ENCODE measurements at regions not wholly inside any gene's neighbourhood (a gene's known extent, or its start where the extent isn't known, plus 50 kb on each side); places are given as distances from the start of the nearest gene placed in this dataset.

DNA sequence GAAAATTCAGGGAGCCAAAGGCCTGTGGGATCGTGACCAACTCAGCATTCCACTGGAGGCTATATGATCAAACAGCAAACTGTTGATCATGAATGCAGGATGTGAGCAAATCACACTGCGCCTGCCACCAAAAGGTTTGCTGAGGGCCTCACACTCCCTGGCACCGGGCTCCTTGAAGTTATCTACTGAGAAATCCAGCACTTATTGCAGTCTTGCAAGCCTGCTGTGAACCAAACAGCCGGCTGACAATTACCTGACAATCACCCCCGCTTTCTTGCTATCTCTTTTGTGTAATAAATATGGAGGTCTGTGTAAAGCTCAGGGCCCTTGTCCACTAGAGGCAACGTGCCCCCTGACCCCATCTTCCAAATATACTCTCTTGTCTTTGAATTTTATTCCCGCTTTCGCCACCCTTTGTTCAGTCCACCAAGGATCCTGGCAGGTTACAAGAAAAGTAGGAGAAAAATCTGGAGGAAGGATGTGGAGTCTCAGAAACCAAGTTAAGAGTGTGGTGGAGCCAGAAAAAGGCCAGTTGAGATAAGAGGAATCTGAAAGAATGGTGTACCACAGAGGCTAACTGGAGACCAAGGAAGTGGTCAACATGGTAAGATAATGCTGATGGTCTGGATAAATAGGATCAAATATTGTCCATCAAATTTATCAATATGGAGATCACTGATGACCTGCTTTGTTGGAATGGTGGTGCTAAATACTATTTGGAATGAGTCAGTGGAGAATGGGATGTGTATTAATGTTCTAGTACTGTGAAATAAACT, 229.2 kb downstream of the ALX1 start:
- H3K27ac ChIP-seq (ENCODE audit: low read depth, low read length, severe bottlenecking) = no peak overlapping the region
- no peak overlapping the region for H3K4me3 ChIP-seq (ENCODE audit: extremely low read depth, insufficient read depth, low read length, poor library complexity, severe bottlenecking)
- no peaks in the 10 kb centered on the region for H3K4me1 ChIP-seq (ENCODE audit: control insufficient read depth, insufficient read depth, low read length, poor library complexity, severe bottlenecking)
- no peaks in the 10 kb centered on the region for H3K36me3 ChIP-seq (ENCODE audit: control insufficient read depth, insufficient read depth, low read length)
- no peaks in the 10 kb centered on the region for H3K9me3 ChIP-seq (ENCODE audit: control insufficient read depth, low read length)
- 79 to 88% methylated on average over 3 to 4 of the region's 8 CpGs for WGBS, 2 experiments (ENCODE audit: insufficient coverage in 2 of 2)

DNA sequence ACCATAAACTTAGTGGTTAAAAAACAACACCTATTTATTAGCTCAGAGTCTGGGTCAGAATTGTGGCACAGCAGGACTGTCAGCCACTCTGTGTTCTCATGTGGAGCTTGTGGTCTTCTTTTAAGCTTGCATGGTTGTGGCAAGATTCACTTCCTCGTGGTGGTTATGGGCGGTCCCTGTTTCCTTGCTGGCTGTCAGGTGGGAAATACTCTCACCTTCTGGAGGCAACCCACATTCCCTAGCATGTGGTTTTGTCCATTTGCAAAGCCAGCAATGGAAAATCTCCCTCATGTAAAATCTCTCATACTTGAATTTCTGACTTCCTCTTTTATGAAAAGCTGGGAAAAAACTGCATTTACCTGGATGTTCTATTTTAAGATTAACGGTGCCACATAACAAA, 229.8 kb downstream of the ALX1 start:
- no peaks in the 10 kb centered on the region for H3K9me3 ChIP-seq (ENCODE audit: control insufficient read depth, low read length)
- H3K4me3 ChIP-seq (ENCODE audit: extremely low read depth, insufficient read depth, low read length, poor library complexity, severe bottlenecking) = no peak overlapping the region
- 77 to 93% methylated on average over 2 of the region's 3 CpGs for WGBS, 2 experiments (ENCODE audit: insufficient coverage in 2 of 2)
- H3K27ac ChIP-seq (ENCODE audit: low read depth, low read length, severe bottlenecking) = no peak overlapping the region
- H3K36me3 ChIP-seq (ENCODE audit: control insufficient read depth, insufficient read depth, low read length) = no peaks in the 10 kb centered on the region
- H3K4me1 ChIP-seq (ENCODE audit: control insufficient read depth, insufficient read depth, low read length, poor library complexity, severe bottlenecking) = no peaks in the 10 kb centered on the region

DNA sequence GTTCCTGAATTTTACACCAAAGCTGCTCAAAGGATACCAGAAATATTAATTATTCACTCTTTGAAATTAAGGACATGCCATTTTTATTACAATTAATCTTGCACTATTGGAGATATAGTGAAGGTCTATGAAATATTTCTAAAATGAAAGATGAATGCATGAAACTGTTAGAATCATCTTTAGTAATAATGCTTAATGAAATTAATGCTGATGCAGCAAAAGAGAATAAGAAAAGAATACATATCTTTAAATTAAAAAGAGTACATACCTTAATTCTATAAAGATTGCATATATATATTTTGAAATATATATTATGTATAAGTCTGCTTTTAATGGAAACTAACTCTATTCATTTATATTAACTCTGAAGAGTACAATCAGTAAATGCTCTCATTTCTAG, 236.0 kb downstream of the ALX1 start:
- H3K4me1 ChIP-seq (ENCODE audit: control insufficient read depth, insufficient read depth, low read length, poor library complexity, severe bottlenecking) = no peaks in the 10 kb centered on the region
- H3K27ac ChIP-seq (ENCODE audit: low read depth, low read length, severe bottlenecking) = no peak overlapping the region
- no peak overlapping the region for H3K4me3 ChIP-seq (ENCODE audit: extremely low read depth, insufficient read depth, low read length, poor library complexity, severe bottlenecking)
- no peaks in the 10 kb centered on the region for H3K9me3 ChIP-seq (ENCODE audit: control insufficient read depth, low read length)
- H3K36me3 ChIP-seq (ENCODE audit: control insufficient read depth, insufficient read depth, low read length) = no peaks in the 10 kb centered on the region

DNA sequence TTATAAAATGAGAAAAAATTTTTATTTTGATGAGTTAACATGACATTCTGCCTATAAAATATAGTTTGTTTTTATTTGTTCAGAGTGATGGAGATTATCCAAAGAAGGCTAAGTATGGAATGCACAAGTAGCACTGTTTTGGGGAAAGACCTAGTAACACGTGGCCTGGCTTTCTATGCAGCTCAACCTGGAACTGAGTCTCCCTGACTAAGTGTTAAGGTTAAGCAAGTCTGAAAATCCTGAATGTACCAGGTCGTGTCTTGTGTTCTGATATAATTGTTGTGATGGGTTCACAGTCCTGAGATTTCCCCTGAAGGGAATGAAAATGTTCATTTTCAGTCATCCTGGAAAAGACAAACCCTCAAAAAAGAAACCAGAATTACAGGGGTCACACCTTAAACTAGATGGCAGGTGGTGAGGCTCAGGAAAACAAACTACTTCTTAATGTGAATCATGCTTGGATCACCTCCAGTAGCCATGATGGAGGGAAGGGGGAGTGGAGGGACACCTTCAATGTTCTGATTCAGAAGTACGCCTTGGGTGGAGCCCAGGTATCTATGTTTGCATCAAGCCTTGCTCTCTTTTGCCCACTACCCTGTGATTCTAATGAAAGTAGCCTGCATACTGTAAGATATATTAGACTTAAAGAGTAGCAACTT, 236.8 kb downstream of the ALX1 start:
- WGBS, 2 experiments (ENCODE audit: insufficient coverage in 2 of 2) = 69 to 86% methylated on average over 1 to 2 of the region's 3 CpGs
- Histone ChIP-seq H3K9me3 (ENCODE audit: control insufficient read depth, low read length) (no peaks in the 10 kb centered on the region), H3K36me3 (ENCODE audit: control insufficient read depth, insufficient read depth, low read length) (no peaks in the 10 kb centered on the region)

DNA sequence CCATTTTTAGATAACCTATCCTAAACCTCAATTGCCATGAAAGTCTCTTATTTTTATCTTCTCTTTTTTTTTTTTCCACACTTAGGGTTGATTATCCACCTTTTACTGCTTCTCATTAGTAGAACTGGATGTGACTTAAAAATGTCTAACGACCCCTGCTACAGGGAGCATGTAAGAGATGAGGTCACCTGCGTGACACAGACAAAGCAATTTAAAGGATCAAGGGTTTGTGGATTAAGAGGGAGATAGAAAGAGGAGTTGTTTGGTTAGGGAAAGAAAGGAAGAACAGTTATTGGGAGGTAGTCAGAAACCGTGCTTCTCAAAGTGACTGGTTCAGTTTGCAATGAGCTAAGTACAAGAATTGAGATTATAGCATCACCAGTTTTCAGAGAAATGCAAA, 239.1 kb downstream of the ALX1 start:
- H3K27ac ChIP-seq (ENCODE audit: low read depth, low read length, severe bottlenecking) = no peak overlapping the region
- 42 to 75% methylated on average over 1 to 2 of the region's 3 CpGs for WGBS, 2 experiments (ENCODE audit: insufficient coverage in 2 of 2)

More for the DNA sequence above, 236.8 kb downstream of the ALX1 start:
- no peak overlapping the region for H3K27ac ChIP-seq (ENCODE audit: low read depth, low read length, severe bottlenecking)
- H3K4me3 ChIP-seq (ENCODE audit: extremely low read depth, insufficient read depth, low read length, poor library complexity, severe bottlenecking) = no peak overlapping the region
- no peaks in the 10 kb centered on the region for H3K4me1 ChIP-seq (ENCODE audit: control insufficient read depth, insufficient read depth, low read length, poor library complexity, severe bottlenecking)

DNA sequence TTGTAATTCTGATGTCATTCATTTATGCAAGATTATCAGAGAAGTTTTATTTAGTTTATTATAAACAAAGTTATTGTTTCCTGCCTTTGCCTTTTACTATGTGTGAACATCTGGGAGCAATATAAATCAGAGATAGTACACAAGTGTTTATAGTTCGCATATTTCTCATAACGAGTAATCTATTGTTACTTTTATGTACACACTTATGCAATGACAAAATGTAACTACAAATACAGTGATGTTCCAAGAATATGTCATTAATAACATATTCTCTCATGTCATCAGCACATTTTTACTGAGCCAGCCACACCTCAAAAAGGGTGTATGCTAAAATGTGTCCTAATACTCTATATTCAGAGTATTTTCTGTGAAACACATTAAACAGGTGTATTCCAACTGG, 243.2 kb downstream of the ALX1 start:
- WGBS, 2 experiments (ENCODE audit: insufficient coverage in 2 of 2) = no CpG with 5 or more reads among the region's 2 CpGs
- Histone ChIP-seq H3K36me3 (ENCODE audit: control insufficient read depth, insufficient read depth, low read length) (no peaks in the 10 kb centered on the region), H3K27ac (ENCODE audit: low read depth, low read length, severe bottlenecking) (no peak overlapping the region), H3K4me1 (ENCODE audit: control insufficient read depth, insufficient read depth, low read length, poor library complexity, severe bottlenecking) (no peaks in the 10 kb centered on the region), H3K4me3 (ENCODE audit: extremely low read depth, insufficient read depth, low read length, poor library complexity, severe bottlenecking) (no peak overlapping the region), H3K9me3 (ENCODE audit: control insufficient read depth, low read length) (no peaks in the 10 kb centered on the region)

More for the DNA sequence above, 239.1 kb downstream of the ALX1 start:
- H3K9me3 ChIP-seq (ENCODE audit: control insufficient read depth, low read length) = no peaks in the 10 kb centered on the region
- no peaks in the 10 kb centered on the region for H3K36me3 ChIP-seq (ENCODE audit: control insufficient read depth, insufficient read depth, low read length)
- no peak overlapping the region for H3K4me3 ChIP-seq (ENCODE audit: extremely low read depth, insufficient read depth, low read length, poor library complexity, severe bottlenecking)
- H3K4me1 ChIP-seq (ENCODE audit: control insufficient read depth, insufficient read depth, low read length, poor library complexity, severe bottlenecking) = no peaks in the 10 kb centered on the region

DNA sequence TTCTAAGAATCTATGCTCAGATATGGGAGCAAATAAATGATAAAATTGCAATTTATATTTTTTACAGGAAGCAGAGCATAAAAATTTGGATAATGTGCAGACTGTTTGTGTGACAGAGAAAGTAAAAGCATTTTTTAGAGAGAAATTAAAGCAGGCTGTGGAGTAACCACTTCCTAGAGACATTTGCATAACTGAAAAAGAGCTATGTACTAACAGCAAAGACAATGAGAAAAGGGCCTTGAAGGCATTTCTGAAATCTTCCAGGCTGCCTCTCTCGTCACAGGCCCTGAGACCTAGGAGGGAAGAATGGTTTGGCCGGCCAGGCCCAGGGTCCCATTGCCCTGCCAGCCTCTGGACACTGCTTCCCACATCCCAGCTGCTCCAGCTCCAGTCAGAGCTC, 247.2 kb downstream of the ALX1 start:
- Histone ChIP-seq H3K27ac (ENCODE audit: low read depth, low read length, severe bottlenecking) (no peak overlapping the region), H3K9me3 (ENCODE audit: control insufficient read depth, low read length) (no peaks in the 10 kb centered on the region), H3K4me1 (ENCODE audit: control insufficient read depth, insufficient read depth, low read length, poor library complexity, severe bottlenecking) (no peaks in the 10 kb centered on the region), H3K36me3 (ENCODE audit: control insufficient read depth, insufficient read depth, low read length) (no peaks in the 10 kb centered on the region), H3K4me3 (ENCODE audit: extremely low read depth, insufficient read depth, low read length, poor library complexity, severe bottlenecking) (no peak overlapping the region)
- WGBS, 2 experiments (ENCODE audit: insufficient coverage in 2 of 2) = 57 to 76% methylated on average over 1 to 2 of the region's 2 CpGs

DNA sequence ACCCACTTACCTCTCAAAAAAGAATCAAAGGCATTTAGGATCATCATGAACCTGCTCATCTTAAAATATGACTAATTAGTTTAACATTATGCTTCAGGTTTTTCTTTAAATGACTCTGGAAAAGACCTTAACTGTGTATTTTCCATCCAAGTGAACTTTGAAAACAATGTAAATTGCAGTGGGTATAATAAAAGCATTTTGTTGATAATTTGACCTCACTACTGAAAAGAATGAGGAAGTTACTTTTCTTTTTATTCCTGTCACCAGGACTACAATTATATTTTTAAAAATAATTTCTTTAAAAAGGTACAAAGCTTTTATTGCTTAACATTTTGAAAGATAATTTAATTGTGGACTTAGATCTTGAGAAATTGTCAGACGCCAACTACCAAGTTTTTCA, 249.9 kb downstream of the ALX1 start:
- H3K36me3 ChIP-seq (ENCODE audit: control insufficient read depth, insufficient read depth, low read length) = no peaks in the 10 kb centered on the region
- no peak overlapping the region for H3K27ac ChIP-seq (ENCODE audit: low read depth, low read length, severe bottlenecking)
- no CpG with 5 or more reads among the region's 1 CpG for WGBS, 2 experiments (ENCODE audit: insufficient coverage in 2 of 2)

DNA sequence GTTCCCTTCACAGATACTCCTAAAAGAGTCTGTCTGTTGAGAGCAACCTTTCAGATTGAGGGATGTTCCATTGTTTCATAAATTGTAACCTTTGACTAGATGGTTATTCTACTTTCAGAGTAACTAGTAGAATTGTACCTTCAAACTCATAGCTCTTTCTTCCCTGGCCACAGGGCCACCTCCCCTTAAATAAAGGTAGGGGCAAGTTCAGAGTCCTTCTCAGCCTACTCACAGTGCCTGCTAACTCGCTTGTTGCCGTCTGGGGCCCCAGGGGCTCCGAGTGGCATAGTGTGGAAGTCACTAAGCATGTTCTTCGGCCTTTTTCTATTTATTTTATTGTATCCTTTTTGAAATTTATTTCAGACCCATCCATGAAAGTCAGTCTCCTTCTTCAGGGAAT, 250.4 kb downstream of the ALX1 start:
- no CpG with 5 or more reads among the region's 4 CpGs for WGBS, 2 experiments (ENCODE audit: insufficient coverage in 2 of 2)
- Histone ChIP-seq H3K36me3 (ENCODE audit: control insufficient read depth, insufficient read depth, low read length) (no peaks in the 10 kb centered on the region), H3K9me3 (ENCODE audit: control insufficient read depth, low read length) (no peaks in the 10 kb centered on the region), H3K27ac (ENCODE audit: low read depth, low read length, severe bottlenecking) (no peak overlapping the region), H3K4me1 (ENCODE audit: control insufficient read depth, insufficient read depth, low read length, poor library complexity, severe bottlenecking) (no peaks in the 10 kb centered on the region), H3K4me3 (ENCODE audit: extremely low read depth, insufficient read depth, low read length, poor library complexity, severe bottlenecking) (no peak overlapping the region)

More for the DNA sequence above, 249.9 kb downstream of the ALX1 start:
- H3K9me3 ChIP-seq (ENCODE audit: control insufficient read depth, low read length) = no peaks in the 10 kb centered on the region
- no peak overlapping the region for H3K4me3 ChIP-seq (ENCODE audit: extremely low read depth, insufficient read depth, low read length, poor library complexity, severe bottlenecking)
- H3K4me1 ChIP-seq (ENCODE audit: control insufficient read depth, insufficient read depth, low read length, poor library complexity, severe bottlenecking) = no peaks in the 10 kb centered on the region

DNA sequence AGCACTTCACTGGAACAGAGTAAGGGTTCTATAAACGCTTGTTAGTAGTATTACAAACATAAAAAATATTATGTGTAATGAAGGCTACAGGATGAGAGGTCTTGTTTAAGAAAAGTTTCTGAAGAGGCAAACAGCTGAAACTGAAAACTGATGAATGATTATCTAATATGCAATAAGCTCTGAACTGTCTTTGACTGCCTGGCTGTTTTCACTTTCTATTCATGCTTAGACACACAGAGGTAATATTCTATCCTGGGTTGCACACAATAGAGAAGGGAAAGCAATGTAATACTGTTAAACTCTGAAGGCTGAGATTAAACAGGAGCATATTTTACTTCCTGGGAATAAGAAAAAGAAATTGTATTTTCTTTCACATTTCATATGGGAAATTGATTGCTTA, 251.3 kb downstream of the ALX1 start:
- no peak overlapping the region for H3K4me3 ChIP-seq (ENCODE audit: extremely low read depth, insufficient read depth, low read length, poor library complexity, severe bottlenecking)
- H3K9me3 ChIP-seq (ENCODE audit: control insufficient read depth, low read length) = no peaks in the 10 kb centered on the region
- no peak overlapping the region for H3K27ac ChIP-seq (ENCODE audit: low read depth, low read length, severe bottlenecking)
- no peaks in the 10 kb centered on the region for H3K36me3 ChIP-seq (ENCODE audit: control insufficient read depth, insufficient read depth, low read length)
- WGBS, 2 experiments (ENCODE audit: insufficient coverage in 2 of 2) = no CpG with 5 or more reads among the region's 1 CpG
- H3K4me1 ChIP-seq (ENCODE audit: control insufficient read depth, insufficient read depth, low read length, poor library complexity, severe bottlenecking) = no peaks in the 10 kb centered on the region

DNA sequence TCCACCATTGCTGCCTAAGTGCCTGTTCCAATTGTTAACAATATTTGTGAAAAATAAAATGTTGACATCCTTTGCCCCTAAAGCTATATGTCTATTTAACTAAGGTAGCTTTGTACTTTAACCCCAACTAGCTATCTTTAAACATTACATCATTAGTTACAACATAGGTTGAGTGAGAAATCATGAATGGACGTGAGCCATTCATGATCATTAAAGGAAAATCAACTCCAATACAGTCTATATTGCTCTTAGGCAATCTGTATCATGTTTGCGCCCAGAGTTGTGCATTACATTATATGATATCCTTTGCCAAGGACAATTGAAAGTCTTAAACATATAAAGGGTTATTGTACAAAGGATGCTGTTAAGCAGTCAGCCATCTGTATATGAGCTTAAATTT, 269.6 kb downstream of the ALX1 start:
- Histone ChIP-seq H3K9me3 (ENCODE audit: control insufficient read depth, low read length) (no peaks in the 10 kb centered on the region), H3K36me3 (ENCODE audit: control insufficient read depth, insufficient read depth, low read length) (no peaks in the 10 kb centered on the region), H3K4me1 (ENCODE audit: control insufficient read depth, insufficient read depth, low read length, poor library complexity, severe bottlenecking) (no peaks in the 10 kb centered on the region), H3K4me3 (ENCODE audit: extremely low read depth, insufficient read depth, low read length, poor library complexity, severe bottlenecking) (no peak overlapping the region), H3K27ac (ENCODE audit: low read depth, low read length, severe bottlenecking) (no peak overlapping the region)
- WGBS, 2 experiments (ENCODE audit: insufficient coverage in 2 of 2) = no CpG with 5 or more reads among the region's 2 CpGs

Data from mesodermal cell (in vitro differentiated cells).